Lung (tissue), 11 donors: ENCODE measurements at regions not wholly inside any gene's neighbourhood (a gene's known extent, or its start where the extent isn't known, plus 50 kb on each side); places are given as distances from the start of the nearest gene placed in this dataset.

ENCODE experiments used
- ATAC-seq: fragments of 200-7000 bp; cut with Tn5 transposase; one replicate; pipeline ENCODE4 v1.9.1; 2020; ENCODE audit warnings: moderate number of reproducible peaks; ENCODE audit not compliant: insufficient read depth, low FRiP score
- DNase-seq, 3 donors: peaks; one replicate each; pipeline ENCODE4 v3.0.0-alpha.2; 2013 to 2017
- H3K27ac ChIP-seq, 2 donors: one replicate each; pipeline ENCODE4 v1.5.1; 2013; ENCODE audit warnings: mild to moderate bottlenecking in 2 of 2, moderate library complexity in 2 of 2, control low read depth in 1 of 2, inconsistent platforms in 1 of 2, low read depth in 1 of 2, low read length in 1 of 2
- H3K27me3 ChIP-seq, 3 donors: one replicate each; pipeline ENCODE4 v1.5.1; 2013; ENCODE audit warnings: low read length in 2 of 3; ENCODE audit not compliant: control insufficient read depth in 3 of 3, insufficient read depth in 3 of 3
- H3K36me3 ChIP-seq, 4 donors: one replicate each; pipeline ENCODE4 v1.5.1; 2013; ENCODE audit warnings: low read length in 4 of 4, mild to moderate bottlenecking in 1 of 4, moderate library complexity in 1 of 4; ENCODE audit not compliant: control insufficient read depth in 4 of 4, insufficient read depth in 4 of 4
- H3K4me1 ChIP-seq, 5 donors: one replicate each; pipeline ENCODE4 v1.5.1; 2013; ENCODE audit warnings: low read length in 5 of 5, mild to moderate bottlenecking in 2 of 5, moderate library complexity in 1 of 5; ENCODE audit not compliant: control insufficient read depth in 5 of 5, insufficient read depth in 5 of 5
- H3K4me3 ChIP-seq: one replicate; pipeline ENCODE4 v1.5.1; 2013; ENCODE audit warnings: mild to moderate bottlenecking, control low read depth, moderate library complexity
- H3K9ac ChIP-seq, 2 donors: one replicate each; pipeline ENCODE4 v1.5.1; 2013; ENCODE audit warnings: low read length in 2 of 2, control low read depth in 1 of 2; ENCODE audit not compliant: insufficient read depth in 1 of 2
- H3K9me3 ChIP-seq, 4 donors: one replicate each; pipeline ENCODE4 v1.5.1; 2013; ENCODE audit warnings: low read length in 3 of 4, mild to moderate bottlenecking in 1 of 4, moderate library complexity in 1 of 4; ENCODE audit not compliant: control insufficient read depth in 4 of 4, insufficient read depth in 3 of 4
- CTCF ChIP-seq: IDR thresholded peaks from 2 replicates; pipeline ENCODE4 v1.5.1; 2012; ENCODE audit warnings: mild to moderate bottlenecking; ENCODE audit errors: control extremely low read depth, extremely low read depth
- WGBS, 2 donors: extraction: QIAGEN DNeasy Blood & Tissue Kit; methylation state at CpG; one replicate each; pipeline ENCODE4 v1.1.7; 2013; 5-methylcytosine and 5-hydroxymethylcytosine counted together
- donor health status: control.
- donor health status: control.
- donor health status: Bipolar disorder and iron deficiency.
- donor health status: healthy.
- donor health status: DM: yes; HTN: yes; CAD: no.

DNA sequence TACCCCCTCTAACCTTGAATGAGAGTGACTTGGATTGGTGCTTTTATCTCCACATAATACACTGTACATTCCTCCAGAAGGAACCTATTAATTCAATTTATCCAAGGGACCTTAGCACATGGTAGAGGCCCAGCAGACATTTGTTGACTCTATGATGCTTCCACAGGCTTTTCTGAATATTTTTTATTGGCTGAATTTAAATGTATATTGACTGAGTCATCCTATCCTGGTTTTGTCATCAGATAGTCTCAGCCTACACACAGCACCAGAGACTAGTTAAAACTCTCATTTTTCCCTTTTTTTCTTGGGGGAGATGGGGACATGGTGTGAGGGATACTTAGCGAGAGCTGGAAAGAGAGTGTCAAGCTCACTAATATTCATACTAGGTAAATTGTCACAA is 101.6 kb downstream of the LRRC30 start:
- no peak for DNase-seq
- no peak for ATAC-seq
- Histone ChIP-seq H3K4me1 (peaks cover 0 to 2% (median 0%) of the 10 kb centered on the region in 5 donors), H3K27ac (no peak overlapping the region), H3K9ac (no peak overlapping the region), H3K9me3 (no peaks in the 10 kb centered on the region), H3K36me3 (no peaks in the 10 kb centered on the region), H3K27me3 (no peaks in the 10 kb centered on the region), H3K4me3 (no peak overlapping the region)
- no peak for TF ChIP-seq CTCF
- 95 to 97% methylated on average over 1 of the region's 1 CpG for WGBS, 2 donors

DNA sequence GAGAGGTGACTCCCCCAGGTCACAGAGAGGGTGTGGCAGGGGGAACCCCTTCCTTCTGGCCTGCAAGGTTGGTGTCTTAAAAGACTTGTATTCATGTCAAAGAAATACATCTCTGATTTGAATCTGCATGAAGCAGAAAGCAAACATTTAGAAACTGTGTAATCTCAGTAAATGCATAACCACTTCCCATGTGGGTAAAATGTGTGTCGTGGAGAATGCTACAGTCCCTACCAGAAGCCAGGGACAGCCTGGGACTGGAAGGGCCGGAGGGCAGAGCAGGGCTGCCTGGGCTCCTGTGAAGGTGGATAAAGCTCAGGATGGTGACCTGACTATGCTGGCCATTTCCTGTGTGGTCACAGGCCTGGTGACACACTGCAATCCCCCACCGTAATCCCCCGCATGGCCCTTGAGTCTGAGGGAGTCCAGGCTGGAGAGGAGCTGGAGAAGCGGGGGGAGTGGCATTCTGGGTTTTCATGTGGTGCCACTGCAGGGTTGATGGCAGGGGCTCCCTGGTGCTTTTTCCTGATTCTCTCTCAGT is 102.2 kb downstream of the LRRC30 start:
- DNase-seq (no peak), ATAC-seq (no peak)
- TF ChIP-seq CTCF: no peak
- WGBS, 2 donors: 86 to 92% methylated on average over 5 of the region's 5 CpGs
- no peaks in the 10 kb centered on the region for H3K36me3 ChIP-seq
- H3K9ac ChIP-seq: no peak overlapping the region
- no peaks in the 10 kb centered on the region for H3K4me1 ChIP-seq
- no peaks in the 10 kb centered on the region for H3K9me3 ChIP-seq
- no peak overlapping the region for H3K4me3 ChIP-seq
- H3K27me3 ChIP-seq: no peaks in the 10 kb centered on the region
- no peak overlapping the region for H3K27ac ChIP-seq

DNA sequence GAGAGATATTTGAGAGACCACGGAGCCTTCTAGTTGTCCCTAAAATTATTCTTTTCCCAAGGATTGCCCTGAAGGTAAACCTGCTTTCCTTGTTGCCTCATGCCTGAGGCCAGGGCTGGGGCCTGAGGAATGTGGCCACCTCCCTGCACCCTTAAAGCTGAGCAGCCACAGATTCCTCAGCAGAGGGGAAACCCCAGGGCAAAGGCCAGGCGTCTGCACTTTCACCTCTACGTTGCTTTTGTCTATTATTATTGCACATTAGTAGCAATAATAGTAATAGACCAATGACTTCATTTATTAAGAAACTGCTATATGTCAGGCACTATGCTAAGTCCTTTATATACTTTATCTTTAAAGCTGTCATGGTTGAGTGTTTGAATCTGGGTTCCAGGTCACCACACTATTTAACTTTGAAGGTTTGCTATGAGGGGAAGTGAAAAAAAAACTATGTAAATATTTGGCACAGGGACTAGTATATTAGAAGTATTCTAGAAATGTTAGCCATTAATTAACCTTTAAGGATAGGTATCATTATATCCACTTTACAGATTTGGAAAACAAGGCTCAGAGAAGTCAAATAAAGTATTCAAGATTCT is 104.2 kb downstream of the LRRC30 start:
- no peak for ATAC-seq
- no peak overlapping the region for H3K4me3 ChIP-seq
- H3K36me3 ChIP-seq: no peaks in the 10 kb centered on the region
- WGBS, 2 donors: 66 to 88% methylated on average over 3 of the region's 3 CpGs
- H3K9ac ChIP-seq: no peak overlapping the region
- no peaks in the 10 kb centered on the region for H3K27me3 ChIP-seq
- H3K4me1 ChIP-seq: no peaks in the 10 kb centered on the region
- H3K9me3 ChIP-seq: no peaks in the 10 kb centered on the region
- no peak for TF ChIP-seq CTCF
- no peak overlapping the region for H3K27ac ChIP-seq
- no peak for DNase-seq

- H3K36me3 ChIP-seq: no peaks in the 10 kb centered on the region
- WGBS, 2 donors: 65 to 78% methylated on average over 1 of the region's 1 CpG
- H3K9me3 ChIP-seq: peaks cover 0 to 2% (median 0%) of the 10 kb centered on the region in 4 donors
- H3K9ac ChIP-seq: no peak overlapping the region
- H3K27me3 ChIP-seq: no peaks in the 10 kb centered on the region
- no peak for TF ChIP-seq CTCF
- no peak overlapping the region for H3K27ac ChIP-seq
- H3K4me3 ChIP-seq: no peak overlapping the region
- H3K4me1 ChIP-seq: no peaks in the 10 kb centered on the region
- no peak for DNase-seq
- ATAC-seq: no peak
Measured at GRCh38 chr18:7336623-7337022, 105.7 kb downstream of the LRRC30 start.
